GM19372 (cell line): ENCODE measurements at regions not wholly inside any gene's neighbourhood (a gene's known extent, or its start where the extent isn't known, plus 50 kb on each side); places are given as distances from the start of the nearest gene placed in this dataset.

Source experiments
- ATAC-seq: cut with Tn5 transposase; IDR thresholded peaks from one replicate; pipeline ENCODE4 v1.9.1; 2021; ENCODE audit warnings: mild to moderate bottlenecking, low read depth, moderate library complexity; ENCODE audit not compliant: unreplicated experiment

- ATAC-seq, result no peak
These were observed 54.9 kb upstream of the IRF2 start for GRCh38 chr4:184529283-184529682.

GRCh38 chr4:184528713-184529112 lies 54.4 kb upstream of the IRF2 start:
- no peak for ATAC-seq

- ATAC-seq, result no peak
These were observed 53.7 kb upstream of the IRF2 start for GRCh38 chr4:184528051-184528450.

GRCh38 chr4:184526228-184526627 lies 51.9 kb upstream of the IRF2 start:
- ATAC-seq, result no peak
